Gastroesophageal sphincter (tissue), 3 donors: ENCODE measurements at regions not wholly inside any gene's neighbourhood (a gene's known extent, or its start where the extent isn't known, plus 50 kb on each side); places are given as distances from the start of the nearest gene placed in this dataset.

Source experiments
- EP300 ChIP-seq: sonication (generic); formaldehyde crosslinking; IDR thresholded peaks from one replicate; pipeline ENCODE4 v1.6.1; 2017; ENCODE audit warnings: antibody characterized with exemption, mild to moderate bottlenecking
- POLR2A ChIP-seq, 2 donors: fragments of 450-650 bp; IDR thresholded peaks; one replicate each; pipeline ENCODE4 v1.6.1; 2017; ENCODE audit warnings: antibody characterized with exemption in 2 of 2, mild to moderate bottlenecking in 2 of 2, moderate library complexity in 1 of 2
- POLR2AphosphoS5 ChIP-seq: sonication (generic); formaldehyde crosslinking; IDR thresholded peaks from one replicate; pipeline ENCODE4 v1.6.1; 2017; ENCODE audit warnings: antibody characterized with exemption
- TF ChIP-seq, protein P1 (sequence below), 4 experiments: fragments of 200-600 bp in 2 of 4; fragments of 450-650 bp in 2 of 4; sonication (generic) in 1 of 4; IDR thresholded peaks; one replicate each; pipeline ENCODE4 v1.5.1; 2017 to 2019; ENCODE audit warnings: antibody characterized with exemption in 4 of 4, mild to moderate bottlenecking in 2 of 4, moderate library complexity in 2 of 4

DNA sequence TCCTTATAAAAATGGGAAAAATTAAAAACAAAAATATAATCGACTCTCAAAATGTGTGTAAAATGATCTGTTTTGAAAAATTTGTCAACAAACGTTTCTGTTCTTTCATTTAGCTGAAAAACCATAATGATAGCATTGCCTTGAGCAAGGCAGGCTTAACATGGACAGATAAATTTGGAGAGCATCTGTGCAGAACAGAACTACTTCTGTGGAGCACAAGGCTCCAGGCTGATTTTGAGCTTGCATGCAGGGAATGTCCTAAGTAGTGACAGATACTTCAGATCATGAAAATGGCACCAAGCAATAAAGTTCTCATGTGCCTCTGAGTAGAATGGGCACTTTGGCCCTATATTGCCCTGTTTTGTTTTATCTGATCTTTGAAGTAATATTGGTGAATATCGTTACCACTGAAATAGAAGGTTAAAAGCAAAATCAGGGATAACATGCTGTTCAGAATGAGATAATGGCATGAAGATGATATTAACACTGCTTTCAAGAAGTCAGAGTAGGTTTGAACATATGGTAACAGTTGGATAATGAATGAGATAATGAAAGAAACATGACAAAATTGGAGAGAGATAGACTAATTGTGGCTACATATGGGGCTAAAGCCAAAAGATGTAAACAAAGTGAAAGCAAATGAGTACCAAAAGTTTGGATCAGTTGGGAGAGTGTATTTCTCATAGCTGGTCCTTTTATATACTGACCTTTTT is 730.5 kb upstream of the CCDC179 start:
- TF ChIP-seq EP300 (no peak), POLR2AphosphoS5 (no peak), POLR2A (IDR thresholded peaks at IDR 0.05) (no peak)
- TF ChIP-seq, protein P1, sequence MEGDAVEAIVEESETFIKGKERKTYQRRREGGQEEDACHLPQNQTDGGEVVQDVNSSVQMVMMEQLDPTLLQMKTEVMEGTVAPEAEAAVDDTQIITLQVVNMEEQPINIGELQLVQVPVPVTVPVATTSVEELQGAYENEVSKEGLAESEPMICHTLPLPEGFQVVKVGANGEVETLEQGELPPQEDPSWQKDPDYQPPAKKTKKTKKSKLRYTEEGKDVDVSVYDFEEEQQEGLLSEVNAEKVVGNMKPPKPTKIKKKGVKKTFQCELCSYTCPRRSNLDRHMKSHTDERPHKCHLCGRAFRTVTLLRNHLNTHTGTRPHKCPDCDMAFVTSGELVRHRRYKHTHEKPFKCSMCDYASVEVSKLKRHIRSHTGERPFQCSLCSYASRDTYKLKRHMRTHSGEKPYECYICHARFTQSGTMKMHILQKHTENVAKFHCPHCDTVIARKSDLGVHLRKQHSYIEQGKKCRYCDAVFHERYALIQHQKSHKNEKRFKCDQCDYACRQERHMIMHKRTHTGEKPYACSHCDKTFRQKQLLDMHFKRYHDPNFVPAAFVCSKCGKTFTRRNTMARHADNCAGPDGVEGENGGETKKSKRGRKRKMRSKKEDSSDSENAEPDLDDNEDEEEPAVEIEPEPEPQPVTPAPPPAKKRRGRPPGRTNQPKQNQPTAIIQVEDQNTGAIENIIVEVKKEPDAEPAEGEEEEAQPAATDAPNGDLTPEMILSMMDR (IDR thresholded peaks at IDR 0.05), result no peak
